Activated CD8-positive, alpha-beta T cell treated with anti-CD3 and anti-CD28 coated beads for 36 hours (primary cell): ENCODE measurements at regions not wholly inside any gene's neighbourhood (a gene's known extent, or its start where the extent isn't known, plus 50 kb on each side); places are given as distances from the start of the nearest gene placed in this dataset.

ENCODE experiments used
- ATAC-seq: fragments of 200-7000 bp; cut with Tn5 transposase; one replicate; pipeline ENCODE4 v1.10.0; 2021; ENCODE audit warnings: mild to moderate bottlenecking, moderate library complexity
- CTCF ChIA-PET: fragments of 350-600 bp; sonication (Branson Sonifier 250); formaldehyde crosslinking; loops from one replicate; lab custom pipeline; 2021; ENCODE audit warnings: antibody characterized with exemption; lab: Charles Lee
- POLR2A ChIA-PET: fragments of 350-600 bp; sonication (Branson Sonifier 250); formaldehyde crosslinking; loops from one replicate; lab custom pipeline; 2021; ENCODE audit warnings: antibody characterized with exemption; lab: Charles Lee
- DNase-seq: peaks from one replicate; pipeline ENCODE4 v3.0.0-alpha.2; 2020
- H3K27ac Mint-ChIP-seq: one replicate; pipeline ENCODE4 v1.8.0; 2021; ENCODE audit warnings: mild to moderate bottlenecking, mixed read lengths
- H3K27me3 Mint-ChIP-seq: one replicate; pipeline ENCODE4 v1.8.0; 2021; ENCODE audit warnings: mixed read lengths
- H3K36me3 Mint-ChIP-seq: one replicate; pipeline ENCODE4 v1.8.0; 2021; ENCODE audit warnings: low read depth, mixed read lengths
- H3K4me1 Mint-ChIP-seq: one replicate; pipeline ENCODE4 v1.8.0; 2021; ENCODE audit warnings: low read depth, mixed read lengths
- H3K4me3 Mint-ChIP-seq: one replicate; pipeline ENCODE4 v1.8.0; 2021; ENCODE audit warnings: mild to moderate bottlenecking, moderate library complexity, mixed read lengths
- H3K9me3 Mint-ChIP-seq: one replicate; pipeline ENCODE4 v1.8.0; 2021; ENCODE audit warnings: mixed read lengths
- intact Hi-C: fragments of 100-400 bp; cut with micrococcal nuclease; formaldehyde crosslinking; loops from one replicate; pipeline ENCODE4 v1.10.0; 2022
- TF ChIP-seq, protein P1 (sequence below): fragments of 200-600 bp; IDR thresholded peaks from one replicate; pipeline ENCODE4 v1.8.0; 2022; ENCODE audit warnings: antibody characterized with exemption, mild to moderate bottlenecking

DNA sequence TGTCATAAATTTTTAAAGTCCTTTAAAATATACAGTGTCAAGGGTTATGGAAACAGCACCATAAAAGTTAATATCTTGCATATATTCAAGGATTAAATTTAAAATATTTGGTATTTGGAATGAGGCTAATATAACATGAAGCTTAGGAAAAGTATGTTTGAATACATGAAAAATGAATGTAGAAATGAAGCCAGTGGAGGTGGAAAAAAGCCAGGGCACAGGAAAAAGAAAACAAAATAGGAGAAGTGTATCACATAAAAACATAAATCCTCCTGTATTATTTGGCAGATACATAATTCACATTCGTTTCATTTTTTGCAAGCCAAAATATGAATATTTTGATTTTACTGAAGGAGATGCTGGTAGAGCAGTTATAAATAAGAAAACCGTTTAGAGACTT is 587.0 kb upstream of the ZNF608 start:
- DNase-seq (no peak), ATAC-seq (no peak)
- no peaks in the 10 kb centered on the region for H3K27me3 Mint-ChIP-seq
- H3K36me3 Mint-ChIP-seq = no peaks in the 10 kb centered on the region
- intact Hi-C loops = no loop called here
- POLR2A ChIA-PET = no interaction called here
- TF ChIP-seq, protein P1, sequence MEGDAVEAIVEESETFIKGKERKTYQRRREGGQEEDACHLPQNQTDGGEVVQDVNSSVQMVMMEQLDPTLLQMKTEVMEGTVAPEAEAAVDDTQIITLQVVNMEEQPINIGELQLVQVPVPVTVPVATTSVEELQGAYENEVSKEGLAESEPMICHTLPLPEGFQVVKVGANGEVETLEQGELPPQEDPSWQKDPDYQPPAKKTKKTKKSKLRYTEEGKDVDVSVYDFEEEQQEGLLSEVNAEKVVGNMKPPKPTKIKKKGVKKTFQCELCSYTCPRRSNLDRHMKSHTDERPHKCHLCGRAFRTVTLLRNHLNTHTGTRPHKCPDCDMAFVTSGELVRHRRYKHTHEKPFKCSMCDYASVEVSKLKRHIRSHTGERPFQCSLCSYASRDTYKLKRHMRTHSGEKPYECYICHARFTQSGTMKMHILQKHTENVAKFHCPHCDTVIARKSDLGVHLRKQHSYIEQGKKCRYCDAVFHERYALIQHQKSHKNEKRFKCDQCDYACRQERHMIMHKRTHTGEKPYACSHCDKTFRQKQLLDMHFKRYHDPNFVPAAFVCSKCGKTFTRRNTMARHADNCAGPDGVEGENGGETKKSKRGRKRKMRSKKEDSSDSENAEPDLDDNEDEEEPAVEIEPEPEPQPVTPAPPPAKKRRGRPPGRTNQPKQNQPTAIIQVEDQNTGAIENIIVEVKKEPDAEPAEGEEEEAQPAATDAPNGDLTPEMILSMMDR = no peak
- no peak overlapping the region for H3K4me3 Mint-ChIP-seq
- CTCF ChIA-PET = no interaction called here
- no peaks in the 10 kb centered on the region for H3K4me1 Mint-ChIP-seq
- no peak overlapping the region for H3K27ac Mint-ChIP-seq
- H3K9me3 Mint-ChIP-seq = no peaks in the 10 kb centered on the region

GRCh38 chr5:125336401-125336800 is 590.0 kb upstream of the ZNF608 start:
- no peaks in the 10 kb centered on the region for H3K9me3 Mint-ChIP-seq
- no peak for DNase-seq
- intact Hi-C loops = no loop called here
- ChIA-PET CTCF (no interaction called here), POLR2A (no interaction called here)
- H3K27me3 Mint-ChIP-seq = no peaks in the 10 kb centered on the region
- no peak overlapping the region for H3K27ac Mint-ChIP-seq
- no peaks in the 10 kb centered on the region for H3K4me1 Mint-ChIP-seq
- no peak overlapping the region for H3K4me3 Mint-ChIP-seq
- no peaks in the 10 kb centered on the region for H3K36me3 Mint-ChIP-seq
- ATAC-seq = no peak
- TF ChIP-seq, protein P1 = no peak

- CTCF ChIA-PET = no interaction called here
- Mint-ChIP-seq H3K4me1 (no peaks in the 10 kb centered on the region), H3K36me3 (no peaks in the 10 kb centered on the region), H3K27me3 (no peaks in the 10 kb centered on the region), H3K9me3 (no peaks in the 10 kb centered on the region), H3K4me3 (no peak overlapping the region), H3K27ac (no peak overlapping the region)
- POLR2A ChIA-PET = no interaction called here
- intact Hi-C loops = no loop called here
- ATAC-seq = no peak
- no peak for DNase-seq
- TF ChIP-seq, protein P1 = no peak
These were observed 590.9 kb upstream of the ZNF608 start for GRCh38 chr5:125337294-125337693.

- H3K9me3 Mint-ChIP-seq = no peaks in the 10 kb centered on the region
- ATAC-seq = no peak
- no peak overlapping the region for H3K27ac Mint-ChIP-seq
- no peaks in the 10 kb centered on the region for H3K27me3 Mint-ChIP-seq
- no peaks in the 10 kb centered on the region for H3K36me3 Mint-ChIP-seq
- CTCF ChIA-PET = no interaction called here
- TF ChIP-seq, protein P1 = no peak
- H3K4me1 Mint-ChIP-seq = no peaks in the 10 kb centered on the region
- intact Hi-C loops = no loop called here
- POLR2A ChIA-PET = no interaction called here
- H3K4me3 Mint-ChIP-seq = no peak overlapping the region
- no peak for DNase-seq
These were observed 592.2 kb upstream of the ZNF608 start for GRCh38 chr5:125338440-125339174.

DNA sequence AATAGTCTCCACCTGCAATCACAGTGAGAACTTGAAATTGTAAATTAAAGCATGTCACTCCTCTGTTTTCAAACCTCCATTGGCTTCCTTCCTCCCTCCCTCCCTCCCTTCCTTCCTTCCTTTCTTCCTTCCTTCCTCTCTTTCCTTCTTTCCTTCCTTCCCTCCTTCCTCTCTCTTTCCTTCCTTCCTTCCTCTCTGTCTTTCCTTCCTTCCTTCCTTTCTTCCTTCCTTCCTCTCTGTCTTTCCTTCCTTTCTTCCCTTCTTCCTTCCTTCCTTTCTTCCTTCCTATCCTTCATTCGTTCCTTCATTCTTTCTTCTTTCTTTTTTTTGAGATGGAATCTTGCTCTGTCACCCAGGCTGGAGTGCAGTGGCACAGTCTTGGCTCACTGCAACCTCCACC is 595.0 kb upstream of the ZNF608 start:
- no peaks in the 10 kb centered on the region for H3K9me3 Mint-ChIP-seq
- DNase-seq (no peak), ATAC-seq (no peak)
- ChIA-PET POLR2A (no interaction called here), CTCF (no interaction called here)
- no peak overlapping the region for H3K27ac Mint-ChIP-seq
- TF ChIP-seq, protein P1 = no peak
- intact Hi-C loops = no loop called here
- no peaks in the 10 kb centered on the region for H3K4me1 Mint-ChIP-seq
- no peaks in the 10 kb centered on the region for H3K36me3 Mint-ChIP-seq
- no peaks in the 10 kb centered on the region for H3K27me3 Mint-ChIP-seq
- H3K4me3 Mint-ChIP-seq = no peak overlapping the region
